ENCODE measurements at regions not wholly inside any gene's neighbourhood (a gene's known extent, or its start where the extent isn't known, plus 50 kb on each side); places are given as distances from the start of the nearest gene placed in this dataset.

DNA sequence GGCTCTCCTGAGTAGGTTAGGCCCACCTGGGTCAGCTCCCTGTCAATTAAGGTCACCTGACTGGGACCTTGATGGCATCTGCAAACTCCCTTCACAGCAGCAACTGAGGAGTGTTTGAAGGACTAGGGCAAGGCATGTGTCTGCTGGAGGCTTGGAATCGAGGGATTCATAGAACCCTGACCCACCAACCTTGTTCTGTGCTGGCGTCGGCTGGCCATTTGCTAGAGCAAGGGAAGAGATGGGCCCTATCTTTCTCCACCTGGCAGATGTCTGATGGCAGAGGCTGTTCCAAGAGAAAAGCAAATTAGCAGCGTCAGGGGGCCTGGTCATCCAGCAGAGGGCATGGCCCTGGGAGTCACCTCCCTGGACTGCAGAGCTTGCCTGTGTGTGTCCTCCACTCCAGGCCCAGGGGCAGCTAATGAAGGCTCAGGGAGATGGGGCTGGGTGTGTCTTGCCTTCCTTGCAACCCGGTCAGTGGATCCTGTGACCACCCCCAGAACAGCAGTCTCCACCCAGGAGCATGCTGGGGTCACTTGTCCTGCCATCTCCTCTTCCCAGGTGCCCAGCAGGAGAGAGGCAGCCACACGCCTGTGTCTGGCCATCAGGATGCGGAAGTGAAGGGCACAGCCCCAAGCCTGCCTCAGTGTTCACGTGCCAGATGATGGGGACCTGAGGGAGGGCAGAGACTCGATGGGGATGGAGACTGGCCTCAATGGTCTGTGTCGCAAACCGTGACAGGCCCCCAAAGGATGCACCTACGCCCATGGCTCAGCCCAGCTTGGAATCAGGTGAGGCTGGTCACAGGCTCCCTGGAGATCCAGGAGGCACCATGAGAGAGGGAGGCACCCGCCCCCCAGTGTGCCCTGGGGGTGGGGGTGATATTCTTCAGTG is 53.9 kb downstream of the BARX1 start:
- no peaks in the 10 kb centered on the region for H3K36me3 ChIP-seq (ENCODE audit: control insufficient read depth in 2 of 3, insufficient read depth in 3 of 3, low read length in 3 of 3)
- no peak overlapping the region for H3K4me3 ChIP-seq (ENCODE audit: low read length in 3 of 3)
- H3K27me3 ChIP-seq (ENCODE audit: control insufficient read depth, insufficient read depth, low read length), result no peaks in the 10 kb centered on the region
- DNase-seq (peak in 2 of 5 donors; percentile 7 to 15), FAIRE-seq (no peak)
- intact Hi-C loops (cut with DNase I), result no loop called here
- H3K9me3 ChIP-seq (ENCODE audit: control insufficient read depth in 2 of 3, insufficient read depth in 1 of 3, low read length in 3 of 3), result no peaks in the 10 kb centered on the region
- TF ChIP-seq, protein P1, sequence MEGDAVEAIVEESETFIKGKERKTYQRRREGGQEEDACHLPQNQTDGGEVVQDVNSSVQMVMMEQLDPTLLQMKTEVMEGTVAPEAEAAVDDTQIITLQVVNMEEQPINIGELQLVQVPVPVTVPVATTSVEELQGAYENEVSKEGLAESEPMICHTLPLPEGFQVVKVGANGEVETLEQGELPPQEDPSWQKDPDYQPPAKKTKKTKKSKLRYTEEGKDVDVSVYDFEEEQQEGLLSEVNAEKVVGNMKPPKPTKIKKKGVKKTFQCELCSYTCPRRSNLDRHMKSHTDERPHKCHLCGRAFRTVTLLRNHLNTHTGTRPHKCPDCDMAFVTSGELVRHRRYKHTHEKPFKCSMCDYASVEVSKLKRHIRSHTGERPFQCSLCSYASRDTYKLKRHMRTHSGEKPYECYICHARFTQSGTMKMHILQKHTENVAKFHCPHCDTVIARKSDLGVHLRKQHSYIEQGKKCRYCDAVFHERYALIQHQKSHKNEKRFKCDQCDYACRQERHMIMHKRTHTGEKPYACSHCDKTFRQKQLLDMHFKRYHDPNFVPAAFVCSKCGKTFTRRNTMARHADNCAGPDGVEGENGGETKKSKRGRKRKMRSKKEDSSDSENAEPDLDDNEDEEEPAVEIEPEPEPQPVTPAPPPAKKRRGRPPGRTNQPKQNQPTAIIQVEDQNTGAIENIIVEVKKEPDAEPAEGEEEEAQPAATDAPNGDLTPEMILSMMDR (IDR thresholded peaks at IDR 0.05; ENCODE audit: borderline replicate concordance, extremely low read depth, insufficient read depth), result no peak
- H3K27ac ChIP-seq (ENCODE audit: low read depth in 2 of 2, low read length in 2 of 2), result no peak overlapping the region
- H3K9ac ChIP-seq (ENCODE audit: low read length in 3 of 3), result no peak overlapping the region
- no peaks in the 10 kb centered on the region for H3K4me1 ChIP-seq (ENCODE audit: control insufficient read depth in 2 of 3, insufficient read depth in 2 of 3, low read depth in 1 of 3, low read length in 3 of 3)

DNA sequence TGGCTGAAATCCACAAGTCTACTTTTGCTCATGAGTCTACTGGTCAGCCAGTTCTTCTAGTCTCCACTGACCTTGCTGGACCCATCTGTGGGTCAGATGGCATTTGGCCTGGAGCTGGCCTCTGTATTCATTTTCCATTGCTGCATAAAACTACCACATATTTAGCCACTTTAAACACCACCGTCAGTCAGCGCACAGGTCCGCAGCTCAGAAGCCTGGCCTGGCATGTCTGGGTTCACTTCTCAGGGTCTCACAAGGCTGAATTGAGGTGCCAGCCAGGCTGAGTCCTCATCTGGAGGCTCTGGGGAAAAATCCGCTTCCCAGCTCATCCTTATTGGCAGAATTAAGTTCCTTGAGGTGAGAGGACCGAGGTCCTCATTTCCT is 54.7 kb downstream of the BARX1 start:
- H3K9ac ChIP-seq (ENCODE audit: low read length in 3 of 3), result no peak overlapping the region
- H3K27ac ChIP-seq (ENCODE audit: low read depth in 2 of 2, low read length in 2 of 2), result no peak overlapping the region
- no peaks in the 10 kb centered on the region for H3K4me1 ChIP-seq (ENCODE audit: control insufficient read depth in 2 of 3, insufficient read depth in 2 of 3, low read depth in 1 of 3, low read length in 3 of 3)
- H3K9me3 ChIP-seq (ENCODE audit: control insufficient read depth in 2 of 3, insufficient read depth in 1 of 3, low read length in 3 of 3), result no peaks in the 10 kb centered on the region
- intact Hi-C loops (cut with DNase I), result no loop called here
- H3K27me3 ChIP-seq (ENCODE audit: control insufficient read depth, insufficient read depth, low read length), result no peaks in the 10 kb centered on the region
- H3K36me3 ChIP-seq (ENCODE audit: control insufficient read depth in 2 of 3, insufficient read depth in 3 of 3, low read length in 3 of 3), result no peaks in the 10 kb centered on the region
- TF ChIP-seq, protein P1 (IDR thresholded peaks at IDR 0.05; ENCODE audit: borderline replicate concordance, extremely low read depth, insufficient read depth), result no peak
- FAIRE-seq, result no peak
- DNase-seq, result peak in 1 of 5 donors; percentile 1
- no peak overlapping the region for H3K4me3 ChIP-seq (ENCODE audit: low read length in 3 of 3)

DNA sequence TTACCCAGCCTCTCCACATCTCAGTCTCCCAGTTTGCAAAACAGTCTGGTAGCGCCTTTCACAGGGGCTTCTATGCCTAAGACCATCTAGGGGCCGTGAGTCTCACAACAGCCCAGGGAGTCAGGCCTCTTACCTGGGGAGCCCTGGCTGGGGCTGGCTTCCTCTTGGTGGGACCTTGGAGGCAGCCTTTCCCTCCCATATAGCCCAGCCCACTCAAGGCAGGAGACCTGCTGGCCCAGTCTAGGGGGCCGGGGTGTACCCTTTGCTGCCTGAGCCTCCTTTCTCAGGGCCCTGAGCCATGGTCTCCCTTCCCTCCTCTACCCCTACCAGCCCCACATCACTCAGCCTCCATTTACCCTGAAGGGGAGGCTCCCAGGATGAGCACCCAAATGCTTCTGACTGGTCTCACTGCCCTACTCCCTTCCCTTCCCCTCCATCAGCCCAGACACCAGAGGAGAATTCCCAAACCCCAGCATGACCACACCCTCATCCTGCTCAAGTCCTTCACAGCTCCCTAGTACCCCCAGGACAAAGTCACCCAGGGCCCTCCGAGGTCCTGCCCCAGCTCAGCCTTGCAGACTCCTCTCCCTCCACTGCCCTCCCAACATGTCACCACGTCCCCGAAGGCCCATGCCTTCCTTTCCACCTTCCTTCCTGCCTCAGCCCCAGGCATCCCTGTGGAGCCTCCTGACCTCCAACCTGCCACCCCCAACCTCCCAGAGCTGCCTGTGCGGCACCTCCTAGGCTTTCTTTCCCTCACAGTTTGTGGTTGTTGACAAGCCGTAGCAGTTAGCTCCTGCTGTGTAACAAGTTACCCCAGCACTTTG is 55.3 kb downstream of the BARX1 start:
- H3K4me3 ChIP-seq (ENCODE audit: low read length in 3 of 3), result no peak overlapping the region
- no peaks in the 10 kb centered on the region for H3K9me3 ChIP-seq (ENCODE audit: control insufficient read depth in 2 of 3, insufficient read depth in 1 of 3, low read length in 3 of 3)
- TF ChIP-seq, protein P1 (IDR thresholded peaks at IDR 0.05; ENCODE audit: borderline replicate concordance, extremely low read depth, insufficient read depth), result no peak
- H3K9ac ChIP-seq (ENCODE audit: low read length in 3 of 3), result no peak overlapping the region
- no peaks in the 10 kb centered on the region for H3K4me1 ChIP-seq (ENCODE audit: control insufficient read depth in 2 of 3, insufficient read depth in 2 of 3, low read depth in 1 of 3, low read length in 3 of 3)
- no peaks in the 10 kb centered on the region for H3K36me3 ChIP-seq (ENCODE audit: control insufficient read depth in 2 of 3, insufficient read depth in 3 of 3, low read length in 3 of 3)
- H3K27ac ChIP-seq (ENCODE audit: low read depth in 2 of 2, low read length in 2 of 2), result no peak overlapping the region
- DNase-seq (peak in 2 of 5 donors; percentile 5 to 20), FAIRE-seq (no peak)
- H3K27me3 ChIP-seq (ENCODE audit: control insufficient read depth, insufficient read depth, low read length), result no peaks in the 10 kb centered on the region
- intact Hi-C loops (cut with DNase I), result no loop called here

Data from kidney (tissue), 13 donors.